ENCODE measurements at regions not wholly inside any gene's neighbourhood (a gene's known extent, or its start where the extent isn't known, plus 50 kb on each side); places are given as distances from the start of the nearest gene placed in this dataset.

DNA sequence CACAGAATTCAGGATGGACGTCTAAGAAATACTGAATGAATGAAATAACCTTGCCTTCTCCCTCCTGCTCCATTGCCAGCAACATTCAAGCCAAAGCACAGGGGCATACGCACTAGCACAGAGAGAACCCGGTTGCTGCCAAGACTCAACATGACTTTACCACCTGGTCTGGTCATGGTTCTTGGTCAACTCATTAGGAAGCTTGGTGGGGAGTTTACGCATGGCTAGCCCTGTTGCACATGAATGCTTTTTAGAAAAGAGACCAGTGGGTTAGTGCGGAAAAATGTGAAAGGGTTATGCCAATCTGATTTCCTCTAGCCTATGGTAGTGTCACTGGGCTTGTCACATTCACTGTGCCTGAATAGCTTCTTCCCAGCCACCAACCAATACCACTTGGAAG lies 187.6 kb upstream of the NEBL start:
- TF ChIP-seq CTCF (IDR thresholded peaks at IDR 0.05; ENCODE audit: control extremely low read depth, extremely low read depth): no peak
- Histone ChIP-seq H3K9ac (ENCODE audit: insufficient read depth in 1 of 2, low read length in 2 of 2) (no peak overlapping the region), H3K27ac (ENCODE audit: low read depth in 1 of 2, low read length in 1 of 2) (no peak overlapping the region), H3K9me3 (ENCODE audit: control insufficient read depth in 4 of 4, insufficient read depth in 3 of 4, low read length in 3 of 4) (no peaks in the 10 kb centered on the region), H3K4me1 (ENCODE audit: control insufficient read depth in 5 of 5, insufficient read depth in 5 of 5, low read length in 5 of 5) (peaks cover 0 to 2% (median 0%) of the 10 kb centered on the region in 5 donors), H3K36me3 (ENCODE audit: control insufficient read depth in 4 of 4, insufficient read depth in 4 of 4, low read length in 4 of 4) (no peaks in the 10 kb centered on the region), H3K27me3 (ENCODE audit: control insufficient read depth in 3 of 3, insufficient read depth in 3 of 3, low read length in 2 of 3) (no peaks in the 10 kb centered on the region), H3K4me3 (no peak overlapping the region)
- DNase-seq (no peak), ATAC-seq (ENCODE audit: insufficient read depth, low FRiP score) (no peak)
- 95 to 96% methylated on average over 5 of the region's 5 CpGs for WGBS, 2 donors

DNA sequence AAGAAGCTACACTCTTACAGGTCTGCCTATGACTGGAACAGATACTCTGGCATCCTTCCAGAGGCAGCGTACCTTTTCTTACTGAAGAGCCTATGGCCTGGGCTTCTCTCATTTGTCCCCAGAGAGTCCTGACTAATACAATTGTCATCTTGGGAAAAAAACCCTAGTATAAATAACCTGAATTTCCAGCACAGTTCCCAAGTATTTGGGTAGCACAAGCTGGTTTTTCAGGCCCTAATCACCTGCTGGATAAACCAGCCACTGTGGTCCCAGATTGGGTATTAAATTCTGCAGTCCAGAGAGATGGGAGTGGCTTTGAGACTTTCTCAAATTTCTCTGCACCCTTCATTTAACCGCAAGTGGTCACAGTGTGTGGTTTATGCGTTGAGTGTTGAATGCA lies 186.8 kb upstream of the NEBL start:
- ATAC-seq (ENCODE audit: insufficient read depth, low FRiP score) (no peak), DNase-seq (no peak)
- H3K4me1 ChIP-seq (ENCODE audit: control insufficient read depth in 5 of 5, insufficient read depth in 5 of 5, low read length in 5 of 5): peaks cover 0 to 2% (median 0%) of the 10 kb centered on the region in 5 donors
- no peak for TF ChIP-seq CTCF (IDR thresholded peaks at IDR 0.05; ENCODE audit: control extremely low read depth, extremely low read depth)
- H3K27me3 ChIP-seq (ENCODE audit: control insufficient read depth in 3 of 3, insufficient read depth in 3 of 3, low read length in 2 of 3): no peaks in the 10 kb centered on the region
- H3K36me3 ChIP-seq (ENCODE audit: control insufficient read depth in 4 of 4, insufficient read depth in 4 of 4, low read length in 4 of 4): no peaks in the 10 kb centered on the region
- H3K9ac ChIP-seq (ENCODE audit: insufficient read depth in 1 of 2, low read length in 2 of 2): no peak overlapping the region
- no peak overlapping the region for H3K27ac ChIP-seq (ENCODE audit: low read depth in 1 of 2, low read length in 1 of 2)
- no peaks in the 10 kb centered on the region for H3K9me3 ChIP-seq (ENCODE audit: control insufficient read depth in 4 of 4, insufficient read depth in 3 of 4, low read length in 3 of 4)
- 77 to 84% methylated on average over 3 of the region's 3 CpGs for WGBS, 2 donors
- H3K4me3 ChIP-seq: no peak overlapping the region

DNA sequence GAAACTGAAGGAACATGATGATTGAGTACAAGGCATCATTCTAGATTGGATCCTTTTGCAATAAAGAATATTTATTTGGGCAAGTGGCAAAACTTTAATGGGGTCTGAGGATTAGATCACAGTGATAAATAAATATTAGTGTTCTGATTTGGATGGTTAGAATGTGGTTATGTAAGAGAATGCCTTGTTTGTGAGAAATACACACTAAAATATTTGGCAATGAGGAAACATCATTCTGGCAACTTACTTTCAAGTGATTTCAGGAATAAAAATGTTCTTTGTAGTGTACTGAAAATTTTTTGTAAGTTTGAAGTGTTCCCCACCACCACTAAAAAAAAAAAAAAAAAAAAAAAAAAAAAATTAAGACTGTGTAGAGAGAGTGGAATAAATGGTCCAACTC lies 185.1 kb upstream of the NEBL start:
- Histone ChIP-seq H3K36me3 (ENCODE audit: control insufficient read depth in 4 of 4, insufficient read depth in 4 of 4, low read length in 4 of 4) (no peaks in the 10 kb centered on the region), H3K4me3 (no peak overlapping the region), H3K9me3 (ENCODE audit: control insufficient read depth in 4 of 4, insufficient read depth in 3 of 4, low read length in 3 of 4) (no peaks in the 10 kb centered on the region), H3K9ac (ENCODE audit: insufficient read depth in 1 of 2, low read length in 2 of 2) (no peak overlapping the region), H3K27ac (ENCODE audit: low read depth in 1 of 2, low read length in 1 of 2) (no peak overlapping the region), H3K4me1 (ENCODE audit: control insufficient read depth in 5 of 5, insufficient read depth in 5 of 5, low read length in 5 of 5) (peaks cover 0 to 2% (median 0%) of the 10 kb centered on the region in 5 donors), H3K27me3 (ENCODE audit: control insufficient read depth in 3 of 3, insufficient read depth in 3 of 3, low read length in 2 of 3) (no peaks in the 10 kb centered on the region)
- TF ChIP-seq CTCF (IDR thresholded peaks at IDR 0.05; ENCODE audit: control extremely low read depth, extremely low read depth): no peak
- ATAC-seq (ENCODE audit: insufficient read depth, low FRiP score): no peak
- DNase-seq: no peak

GRCh38 chr10:21080261-21080660 lies 183.2 kb upstream of the NEBL start:
- 71 to 77% methylated on average over 2 of the region's 2 CpGs for WGBS, 2 donors
- DNase-seq (no peak), ATAC-seq (ENCODE audit: insufficient read depth, low FRiP score) (no peak)
- Histone ChIP-seq H3K36me3 (ENCODE audit: control insufficient read depth in 4 of 4, insufficient read depth in 4 of 4, low read length in 4 of 4) (no peaks in the 10 kb centered on the region), H3K27ac (ENCODE audit: low read depth in 1 of 2, low read length in 1 of 2) (no peak overlapping the region), H3K4me1 (ENCODE audit: control insufficient read depth in 5 of 5, insufficient read depth in 5 of 5, low read length in 5 of 5) (peaks cover 0 to 2% (median 0%) of the 10 kb centered on the region in 5 donors), H3K9ac (ENCODE audit: insufficient read depth in 1 of 2, low read length in 2 of 2) (no peak overlapping the region), H3K4me3 (no peak overlapping the region), H3K27me3 (ENCODE audit: control insufficient read depth in 3 of 3, insufficient read depth in 3 of 3, low read length in 2 of 3) (no peaks in the 10 kb centered on the region), H3K9me3 (ENCODE audit: control insufficient read depth in 4 of 4, insufficient read depth in 3 of 4, low read length in 3 of 4) (no peaks in the 10 kb centered on the region)
- no peak for TF ChIP-seq CTCF (IDR thresholded peaks at IDR 0.05; ENCODE audit: control extremely low read depth, extremely low read depth)

All from lung (tissue), 11 donors.